ENCODE measurements at regions not wholly inside any gene's neighbourhood (a gene's known extent, or its start where the extent isn't known, plus 50 kb on each side); places are given as distances from the start of the nearest gene placed in this dataset.

DNA sequence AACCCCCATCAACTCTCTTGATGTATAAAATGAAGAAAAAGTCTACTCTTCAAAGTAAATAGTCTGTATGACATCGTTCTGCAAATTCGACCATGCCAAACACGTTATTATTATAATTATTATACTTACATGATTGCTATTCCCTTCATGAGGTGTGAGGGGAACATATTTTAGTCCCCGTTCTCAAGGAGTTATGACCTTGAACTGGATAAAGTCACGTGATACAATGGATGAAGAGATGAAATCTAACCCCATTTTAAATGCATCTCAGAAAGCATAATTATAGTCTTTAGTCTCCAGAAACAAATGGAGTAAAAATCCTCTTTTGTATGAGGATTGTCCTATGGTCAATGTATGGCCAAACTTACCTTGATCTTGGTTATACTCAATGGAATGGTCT is 250.3 kb downstream of the HS3ST1 start:
- TF ChIP-seq, protein P1, sequence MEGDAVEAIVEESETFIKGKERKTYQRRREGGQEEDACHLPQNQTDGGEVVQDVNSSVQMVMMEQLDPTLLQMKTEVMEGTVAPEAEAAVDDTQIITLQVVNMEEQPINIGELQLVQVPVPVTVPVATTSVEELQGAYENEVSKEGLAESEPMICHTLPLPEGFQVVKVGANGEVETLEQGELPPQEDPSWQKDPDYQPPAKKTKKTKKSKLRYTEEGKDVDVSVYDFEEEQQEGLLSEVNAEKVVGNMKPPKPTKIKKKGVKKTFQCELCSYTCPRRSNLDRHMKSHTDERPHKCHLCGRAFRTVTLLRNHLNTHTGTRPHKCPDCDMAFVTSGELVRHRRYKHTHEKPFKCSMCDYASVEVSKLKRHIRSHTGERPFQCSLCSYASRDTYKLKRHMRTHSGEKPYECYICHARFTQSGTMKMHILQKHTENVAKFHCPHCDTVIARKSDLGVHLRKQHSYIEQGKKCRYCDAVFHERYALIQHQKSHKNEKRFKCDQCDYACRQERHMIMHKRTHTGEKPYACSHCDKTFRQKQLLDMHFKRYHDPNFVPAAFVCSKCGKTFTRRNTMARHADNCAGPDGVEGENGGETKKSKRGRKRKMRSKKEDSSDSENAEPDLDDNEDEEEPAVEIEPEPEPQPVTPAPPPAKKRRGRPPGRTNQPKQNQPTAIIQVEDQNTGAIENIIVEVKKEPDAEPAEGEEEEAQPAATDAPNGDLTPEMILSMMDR (IDR thresholded peaks at IDR 0.05; ENCODE audit: borderline replicate concordance, extremely low read depth, low read length, poor library complexity, severe bottlenecking), result no peak
- no peak for TF ChIP-seq EZH2 (IDR thresholded peaks at IDR 0.05; ENCODE audit: borderline replicate concordance, low read depth, low read length, severe bottlenecking)

Data from DND-41 (cell line).